HG03442 (cell line): ENCODE measurements at regions not wholly inside any gene's neighbourhood (a gene's known extent, or its start where the extent isn't known, plus 50 kb on each side); places are given as distances from the start of the nearest gene placed in this dataset.
"Not testable (repeated sequence)": the region's sequence is repeated elsewhere in the genome, so short reads cannot be mapped to it uniquely, and the experiment has no call there.

Experiments used
- ATAC-seq: cut with Tn5 transposase; IDR thresholded peaks from one replicate; pipeline ENCODE4 v1.9.1; 2021; ENCODE audit warnings: mild to moderate bottlenecking, moderate library complexity; ENCODE audit not compliant: unreplicated experiment

DNA sequence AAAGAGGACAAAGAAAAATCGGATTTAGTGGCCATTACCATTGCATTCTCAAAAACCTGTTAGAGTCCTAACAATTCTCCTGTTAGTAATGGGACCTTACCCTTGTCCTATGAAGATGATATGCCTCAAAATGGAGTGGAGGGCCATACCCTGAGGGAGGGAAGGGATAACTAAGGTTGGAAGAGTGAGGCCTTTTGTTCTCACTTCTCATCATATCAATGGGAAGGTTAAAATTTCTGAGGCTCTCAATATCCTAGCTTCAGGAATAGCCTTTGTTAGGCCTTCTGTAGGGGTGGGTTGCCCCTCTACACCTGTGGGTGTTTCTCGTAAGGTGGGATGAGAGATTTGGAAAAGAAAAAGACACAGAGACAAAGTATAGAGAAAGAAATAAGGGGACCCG, 109.4 kb upstream of the SGIP1 start:
- ATAC-seq = not testable (repeated sequence)

DNA sequence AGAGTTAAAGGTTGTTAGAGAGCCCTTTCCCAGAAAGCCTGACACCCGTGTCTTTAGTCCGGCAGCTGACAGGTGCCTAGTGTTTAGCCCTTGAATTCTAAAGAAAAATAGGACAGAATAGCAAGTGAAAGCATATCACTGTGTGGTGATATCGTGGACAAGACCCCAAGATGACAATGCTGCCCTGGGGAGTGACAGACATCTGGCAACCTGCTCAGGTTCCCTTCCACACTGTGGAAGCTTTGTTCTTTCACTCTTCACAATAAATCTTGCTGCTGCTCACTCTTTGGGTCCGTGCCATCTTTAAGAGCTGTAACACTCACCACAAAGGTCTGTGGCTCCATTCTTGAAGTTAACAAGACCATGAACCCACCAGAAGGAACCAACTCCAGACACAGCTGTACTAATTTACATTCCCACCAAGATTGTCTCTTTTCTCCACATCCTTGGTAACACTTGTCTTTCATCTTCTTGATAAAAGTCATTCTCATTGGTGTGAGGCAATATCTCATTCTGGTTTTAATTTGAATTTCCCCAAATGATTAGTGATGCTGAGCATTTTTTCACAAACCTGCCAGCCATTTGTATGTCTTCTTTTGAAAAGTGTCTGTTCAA, 107.6 kb upstream of the SGIP1 start:
- ATAC-seq = no peak

GRCh38 chr1:66430815-66431214, 103.1 kb upstream of the SGIP1 start:
- not testable (repeated sequence) for ATAC-seq

DNA sequence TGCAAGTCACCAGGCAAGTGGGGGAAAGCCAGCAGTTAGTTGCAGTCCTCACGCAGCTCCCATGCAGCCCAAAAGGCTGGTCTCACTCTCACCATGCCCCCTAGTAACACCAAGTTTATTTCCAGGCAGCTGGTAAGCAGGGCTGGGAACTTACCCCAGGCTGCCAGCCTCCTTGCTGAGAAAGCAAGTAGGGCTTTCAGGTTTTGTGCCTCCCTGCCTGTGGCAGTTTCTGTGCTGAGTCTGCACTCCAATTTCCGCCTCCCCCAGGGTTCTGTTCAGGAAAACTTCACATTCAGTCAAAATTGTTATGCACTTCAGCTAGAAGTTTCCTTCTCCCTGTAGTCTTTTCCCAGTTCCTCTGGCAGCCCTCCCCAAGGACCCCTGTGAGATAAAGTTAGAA, 102.0 kb upstream of the SGIP1 start:
- ATAC-seq = no peak

DNA sequence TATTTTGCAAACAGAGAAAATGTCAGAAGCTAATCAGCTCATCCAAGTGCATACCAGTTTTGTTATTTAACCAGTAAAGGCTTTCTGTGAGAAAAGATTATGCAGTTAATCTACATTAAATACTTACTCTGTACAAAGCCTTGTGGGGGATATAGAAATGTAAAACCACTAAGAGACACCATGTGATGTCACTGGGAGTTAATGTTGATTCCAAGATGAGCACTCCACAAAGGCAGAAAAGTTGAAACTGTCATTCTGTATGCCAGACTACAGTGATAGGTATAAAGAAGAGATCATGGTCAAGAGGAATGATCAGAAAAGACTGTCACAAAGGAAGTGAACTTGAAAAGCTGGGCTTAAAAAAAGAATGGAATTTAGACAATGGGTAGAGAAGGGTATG, 100.3 kb upstream of the SGIP1 start:
- ATAC-seq = no peak

- no peak for ATAC-seq
These were observed 99.9 kb upstream of the SGIP1 start for GRCh38 chr1:66434096-66434495.

- ATAC-seq = no peak
These were observed 98.4 kb upstream of the SGIP1 start for GRCh38 chr1:66435541-66435940.

DNA sequence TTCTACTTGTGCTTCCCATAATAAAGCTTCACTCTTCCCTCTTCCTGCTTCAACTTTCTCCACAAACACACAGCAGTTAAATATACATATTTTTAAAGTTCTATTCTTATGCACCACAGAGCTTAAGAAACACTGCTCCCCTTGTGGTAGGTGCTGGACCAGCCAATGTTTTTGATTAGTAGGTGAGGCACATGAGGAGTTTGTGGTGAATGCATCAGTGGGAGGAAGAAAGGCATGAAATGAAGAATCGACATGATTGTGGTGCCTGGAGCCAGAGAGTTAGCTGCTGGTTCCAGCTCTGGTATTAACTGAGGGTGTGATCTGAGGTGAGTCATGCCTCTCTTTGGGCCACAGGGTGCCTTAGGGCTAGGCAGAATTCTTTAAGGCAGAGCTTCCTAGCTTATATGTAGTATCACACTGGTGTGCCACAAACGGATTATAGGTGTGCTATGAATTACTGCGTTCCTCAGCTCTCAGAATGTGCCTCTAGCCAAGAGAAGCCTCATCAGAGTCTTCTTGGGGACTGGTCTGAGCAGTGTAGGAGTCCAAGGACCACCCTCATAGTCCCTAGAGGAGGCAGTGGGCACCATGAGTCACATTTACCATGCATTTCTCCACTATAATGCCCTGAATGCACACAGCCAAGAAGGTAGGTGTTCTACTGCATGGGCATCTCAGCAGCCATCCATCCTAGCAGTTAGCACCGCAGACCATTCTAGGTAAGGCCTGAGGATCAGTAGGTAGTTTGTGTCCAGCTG, 97.4 kb upstream of the SGIP1 start:
- peak; percentile 79 for ATAC-seq

DNA sequence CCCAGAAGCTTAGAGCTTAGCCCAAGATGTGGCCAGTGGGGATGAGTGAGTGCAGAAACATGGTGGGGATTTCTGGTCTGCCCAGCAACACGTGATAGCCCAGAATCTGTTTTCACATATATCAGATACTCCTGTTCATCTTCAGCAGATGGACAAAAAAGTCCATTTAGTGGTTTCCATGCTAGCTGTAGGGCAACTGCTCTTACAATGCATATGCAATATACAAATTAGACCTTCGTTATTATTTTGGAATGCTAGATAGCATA, 96.9 kb upstream of the SGIP1 start:
- no peak for ATAC-seq

DNA sequence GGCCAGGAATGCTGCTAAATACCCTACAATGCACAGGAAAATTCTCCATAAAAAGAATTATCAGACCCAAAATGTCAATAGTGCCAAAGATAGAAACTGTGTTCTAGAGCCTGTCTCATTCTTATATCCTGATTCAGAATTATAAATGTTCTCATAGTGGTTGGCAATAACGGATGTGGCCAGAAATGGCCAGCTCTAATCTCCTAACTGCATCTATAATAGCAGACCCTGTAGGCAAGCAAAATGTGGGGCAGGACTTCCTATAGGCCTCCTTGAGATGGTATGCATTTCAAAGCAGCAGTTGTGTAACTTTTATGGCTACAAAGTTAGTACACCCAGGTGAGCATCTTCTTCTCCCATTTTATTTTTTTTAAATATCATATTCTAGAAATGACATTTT, 95.9 kb upstream of the SGIP1 start:
- ATAC-seq = no peak

- ATAC-seq = no peak
These were observed 95.5 kb upstream of the SGIP1 start for GRCh38 chr1:66438501-66438900.

GRCh38 chr1:66439031-66439740, 94.8 kb upstream of the SGIP1 start:
- peak; percentile 60 for ATAC-seq

GRCh38 chr1:66443793-66444192, 90.2 kb upstream of the SGIP1 start:
- ATAC-seq = no peak

DNA sequence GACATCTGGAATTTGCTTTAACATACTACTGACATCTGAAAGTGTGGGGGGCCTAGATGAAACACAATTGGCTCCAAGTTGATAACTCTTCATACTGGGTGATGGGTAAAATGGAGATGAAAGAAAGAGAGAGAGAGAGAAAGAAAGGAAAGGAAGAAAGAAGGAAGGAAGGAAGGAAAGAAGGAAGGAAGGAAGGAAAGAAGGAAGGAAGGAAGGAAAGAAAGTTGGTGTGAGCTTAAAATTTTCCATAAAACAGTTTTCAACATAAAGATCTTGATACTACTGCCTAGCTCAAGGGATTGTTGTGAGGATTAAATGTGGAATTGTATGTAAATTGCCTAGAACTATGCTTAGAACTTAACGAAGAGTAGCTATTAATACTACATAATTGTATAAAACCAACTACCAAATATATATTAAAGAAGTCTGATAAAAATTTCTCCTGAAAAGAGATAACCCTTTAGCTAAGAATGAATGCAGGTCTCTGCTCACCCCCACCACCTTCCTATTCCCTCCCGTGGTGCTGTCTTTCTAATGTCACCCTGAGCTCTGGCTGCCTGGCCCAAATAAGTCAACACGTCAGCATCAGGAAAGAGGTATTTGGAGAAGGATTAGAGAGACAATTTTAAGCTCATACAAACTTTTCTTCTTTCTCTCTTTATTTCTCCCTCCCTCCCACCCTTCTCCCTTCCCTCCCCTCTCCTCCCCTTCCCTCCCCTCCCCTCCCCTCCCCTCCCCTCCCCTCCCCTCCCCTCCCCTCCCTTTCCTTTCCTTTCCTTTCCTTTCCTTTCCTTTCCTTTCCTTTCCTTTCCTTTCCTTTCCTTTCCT, 89.3 kb upstream of the SGIP1 start:
- ATAC-seq = no peak

DNA sequence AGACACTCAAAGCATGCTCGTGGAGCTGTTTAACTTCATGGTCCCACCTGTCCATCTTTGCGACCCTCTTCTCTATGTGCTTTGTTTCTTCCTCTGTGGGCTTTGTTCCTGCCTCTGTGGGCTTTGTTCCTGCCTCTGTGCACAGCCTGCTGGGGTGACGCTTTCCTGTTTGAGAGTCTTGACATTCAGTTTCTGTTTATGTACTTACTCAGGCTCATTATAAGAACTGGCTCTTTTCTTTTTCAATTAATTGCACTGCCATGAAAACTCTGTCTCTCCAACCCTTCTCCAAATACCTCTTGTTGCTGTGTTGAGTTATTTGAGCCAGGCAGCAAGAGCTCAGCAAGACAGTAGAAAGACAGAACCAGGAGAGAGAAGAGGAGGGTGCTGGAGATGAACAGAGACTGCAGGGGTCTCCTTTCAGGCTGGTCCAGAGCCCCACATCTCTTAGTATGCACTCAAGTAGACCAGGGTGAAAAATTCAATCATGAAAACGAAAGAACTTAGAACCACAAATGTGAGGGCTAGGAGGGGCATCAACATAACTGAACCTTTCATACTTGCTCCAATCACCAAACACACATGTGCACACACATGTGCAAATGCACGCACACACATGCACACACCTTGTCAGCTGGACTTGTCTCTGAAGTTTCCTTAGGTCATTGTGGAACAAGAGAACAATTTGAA, 88.3 kb upstream of the SGIP1 start:
- peak; percentile 84 for ATAC-seq

DNA sequence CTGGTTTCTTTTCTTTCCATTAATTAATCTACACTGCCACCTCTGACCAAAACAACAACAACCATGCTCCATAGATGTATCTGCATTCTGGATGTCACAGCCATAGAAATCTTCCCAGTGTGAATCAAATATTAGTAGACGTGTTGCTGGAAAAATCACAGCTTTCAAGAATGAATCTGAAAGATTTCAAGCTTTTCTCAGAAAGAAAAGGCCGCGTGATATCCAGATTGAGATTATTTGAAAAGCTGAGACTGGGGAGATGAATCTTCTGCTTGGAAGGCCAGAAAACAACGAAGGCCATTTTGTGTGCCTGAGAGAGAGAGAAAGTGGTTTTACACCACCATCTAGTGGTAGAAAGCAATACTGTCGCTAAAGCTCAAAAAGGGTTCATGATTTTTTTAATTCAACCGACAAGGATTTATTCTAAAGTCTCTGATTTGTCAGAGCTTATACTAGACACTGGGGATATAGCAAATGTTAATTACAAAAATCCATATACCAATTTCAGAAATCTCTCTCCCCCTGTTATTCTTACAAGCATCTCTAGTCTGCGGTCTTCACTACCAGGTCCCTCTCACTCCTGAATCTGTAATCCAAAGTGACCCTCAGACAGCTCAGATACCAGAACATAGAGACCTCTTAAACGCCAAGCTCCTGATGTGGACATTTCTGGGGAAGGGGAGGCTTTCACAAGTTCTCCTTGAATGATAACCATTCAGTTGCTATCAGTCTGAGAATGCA, 87.5 kb upstream of the SGIP1 start:
- peak; percentile 41 for ATAC-seq

DNA sequence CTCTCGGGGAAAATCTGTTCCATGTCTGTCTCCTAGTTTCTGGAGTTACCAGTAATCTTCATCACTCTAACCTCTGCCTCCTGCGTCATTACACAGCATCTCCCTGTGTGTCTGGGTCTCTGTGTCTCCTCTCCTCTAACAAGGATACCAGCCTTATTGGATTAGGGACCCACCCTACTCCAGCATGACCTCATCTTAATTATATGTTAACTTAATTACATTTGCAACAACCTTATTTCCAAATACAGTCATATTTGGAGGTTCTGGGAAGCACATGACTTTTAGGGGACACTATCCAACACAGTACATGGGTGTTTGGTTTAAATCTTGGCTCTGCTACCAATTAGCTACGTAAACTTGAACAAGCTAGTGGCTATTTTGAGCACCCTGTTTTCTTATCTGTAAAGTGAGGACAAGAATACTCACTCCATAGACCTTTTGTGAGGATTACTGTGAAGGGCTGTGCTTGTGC, 83.9 kb upstream of the SGIP1 start:
- ATAC-seq = no peak

DNA sequence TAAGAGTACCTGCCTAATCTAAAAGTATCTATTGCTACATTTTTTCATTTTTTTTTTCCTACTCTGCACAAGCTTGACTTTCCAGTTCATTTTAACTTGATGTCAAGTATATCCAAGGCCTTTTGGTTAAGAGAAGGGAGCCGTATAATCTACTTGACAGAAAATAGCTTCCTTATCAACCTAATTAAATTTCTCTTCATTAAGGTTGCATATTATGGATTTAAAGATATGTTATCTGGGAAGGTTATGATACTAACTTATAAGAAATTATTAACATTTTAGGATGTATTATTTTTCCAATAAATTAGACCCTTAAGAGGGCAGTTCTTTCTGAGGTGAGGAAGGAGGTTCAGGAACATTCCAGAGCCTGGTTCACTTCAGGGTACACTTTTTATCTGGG, 83.1 kb upstream of the SGIP1 start:
- no peak for ATAC-seq

DNA sequence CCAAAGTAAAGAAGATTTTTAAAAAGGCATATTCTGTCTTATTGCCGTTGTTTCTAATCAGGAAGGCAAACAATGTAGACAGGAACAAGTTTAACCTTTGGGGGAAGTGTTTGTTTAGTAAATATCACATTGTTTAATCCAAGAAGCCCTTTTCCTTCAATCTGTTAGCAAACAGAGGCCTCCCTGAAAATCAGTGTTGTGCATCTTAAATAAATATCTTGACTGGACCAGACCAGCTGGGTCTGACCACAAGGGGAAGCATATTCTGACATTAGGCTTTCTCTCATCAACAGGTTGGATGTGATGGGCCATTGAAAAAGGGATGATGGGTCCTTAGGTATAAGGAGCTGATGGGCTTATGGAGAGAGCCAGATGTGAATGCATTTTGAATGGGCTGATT, 81.8 kb upstream of the SGIP1 start:
- no peak for ATAC-seq

DNA sequence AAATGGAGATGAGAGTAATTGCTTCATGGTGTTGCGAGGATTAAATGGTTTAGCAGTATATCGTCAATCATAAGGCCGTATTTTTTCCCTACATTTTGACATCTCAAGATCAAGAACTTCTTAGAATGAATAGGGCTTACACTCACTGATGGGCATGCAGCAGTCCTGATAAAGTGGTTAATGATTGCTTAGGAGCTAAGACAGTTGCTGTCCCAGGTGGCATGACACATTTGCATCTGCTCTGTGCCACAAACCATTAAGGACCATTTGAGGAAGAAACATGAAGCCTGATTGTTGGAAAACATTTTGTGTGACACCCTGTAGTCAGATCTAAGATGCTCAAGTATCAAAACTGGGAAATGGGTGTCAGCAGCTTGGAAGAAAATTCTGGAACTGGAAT, 81.0 kb upstream of the SGIP1 start:
- no peak for ATAC-seq
